GM12891 (cell line): ENCODE measurements at regions not wholly inside any gene's neighbourhood (a gene's known extent, or its start where the extent isn't known, plus 50 kb on each side); places are given as distances from the start of the nearest gene placed in this dataset.

Experiments used
- POLR2A ChIP-seq: IDR thresholded peaks from 2 replicates; pipeline ENCODE4 v1.6.1; 2011; ENCODE audit warnings: low read depth, low read length, control low read depth
- POLR2AphosphoS5 ChIP-seq: IDR thresholded peaks from 2 replicates; pipeline ENCODE4 v1.6.1; 2011; ENCODE audit warnings: low read depth, low read length, control low read depth
- SPI1 ChIP-seq: IDR thresholded peaks from 2 replicates; pipeline ENCODE4 v1.6.1; 2011; ENCODE audit warnings: low read depth, low read length, control low read depth
- TAF1 ChIP-seq: IDR thresholded peaks from 2 replicates; pipeline ENCODE4 v1.6.1; 2011; ENCODE audit warnings: low read depth, low read length, control low read depth

DNA sequence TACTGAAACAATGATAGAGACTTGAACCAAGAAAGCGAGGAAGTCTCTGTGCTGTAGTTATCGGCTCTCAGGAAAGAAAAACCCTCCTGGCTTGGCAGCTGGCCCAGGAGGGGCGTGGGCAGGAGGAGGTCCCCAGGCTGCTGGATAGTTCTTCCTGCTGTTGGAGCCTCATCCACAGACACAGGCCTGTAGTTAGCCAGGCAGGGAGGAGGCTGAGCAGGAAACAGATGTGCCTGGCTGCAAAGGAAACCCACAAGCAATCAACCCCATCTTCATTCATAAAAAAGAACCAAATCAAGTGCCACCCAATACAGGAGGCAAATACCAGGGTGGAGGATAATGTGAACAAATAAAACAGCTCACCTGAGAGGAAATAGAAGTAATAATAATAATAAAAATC lies 86.2 kb downstream of the IRS2 start:
- TF ChIP-seq TAF1: no peak
- TF ChIP-seq POLR2A: no peak
- no peak for TF ChIP-seq POLR2AphosphoS5
- TF ChIP-seq SPI1: no peak
